ENCODE measurements at regions not wholly inside any gene's neighbourhood (a gene's known extent, or its start where the extent isn't known, plus 50 kb on each side); places are given as distances from the start of the nearest gene placed in this dataset.

GRCh38 chrX:78456909-78457308 lies 129.5 kb upstream of the CYSLTR1 start:
- DNase-seq: no peak

GRCh38 chrX:78455901-78456300 lies 128.5 kb upstream of the CYSLTR1 start:
- peak; percentile 6 for DNase-seq

GRCh38 chrX:78452356-78452755 lies 124.9 kb upstream of the CYSLTR1 start:
- DNase-seq: no peak

- no peak for DNase-seq
These were observed 110.2 kb upstream of the CYSLTR1 start for GRCh38 chrX:78437621-78438020.

GRCh38 chrX:78429172-78429571 lies 101.8 kb upstream of the CYSLTR1 start:
- DNase-seq: no peak

- DNase-seq: no peak
These were observed 61.3 kb upstream of the CYSLTR1 start for GRCh38 chrX:78388663-78389062.

GRCh38 chrX:78387364-78387763 lies 60.0 kb upstream of the CYSLTR1 start:
- no peak for DNase-seq

- DNase-seq: no peak
These were observed 57.1 kb upstream of the CYSLTR1 start for GRCh38 chrX:78384486-78384885.

- DNase-seq: no peak
These were observed 56.2 kb upstream of the CYSLTR1 start for GRCh38 chrX:78383594-78383993.

- no peak for DNase-seq
These were observed 51.2 kb upstream of the CYSLTR1 start for GRCh38 chrX:78378476-78379115.

All from NCI-H226 (cell line).